ENCODE measurements at regions not wholly inside any gene's neighbourhood (a gene's known extent, or its start where the extent isn't known, plus 50 kb on each side); places are given as distances from the start of the nearest gene placed in this dataset.
A peak's percentile ranks its signal among the peaks of the same experiment; 100 is the strongest.

- no peak for DNase-seq
Measured at GRCh38 chr20:47971058-47971791, 185.9 kb upstream of the SULF2 start.

- DNase-seq: no peak
Measured at GRCh38 chr20:47970282-47970903, 185.1 kb upstream of the SULF2 start.

GRCh38 chr20:47969426-47969825, 184.1 kb upstream of the SULF2 start:
- DNase-seq: no peak

GRCh38 chr20:47968541-47969310, 183.4 kb upstream of the SULF2 start:
- DNase-seq: no peak

- no peak for DNase-seq
Measured at GRCh38 chr20:47964149-47964548, 178.9 kb upstream of the SULF2 start.

GRCh38 chr20:47963022-47963421, 177.7 kb upstream of the SULF2 start:
- no peak for DNase-seq

- DNase-seq: no peak
Measured at GRCh38 chr20:47962286-47962963, 177.1 kb upstream of the SULF2 start.

GRCh38 chr20:47960769-47961541, 175.7 kb upstream of the SULF2 start:
- no peak for DNase-seq

- DNase-seq: no peak
Measured at GRCh38 chr20:47960277-47960676, 175.0 kb upstream of the SULF2 start.

GRCh38 chr20:47957989-47958801, 172.9 kb upstream of the SULF2 start:
- DNase-seq: peak; percentile 83

- DNase-seq: no peak
Measured at GRCh38 chr20:47957135-47957534, 171.9 kb upstream of the SULF2 start.

- DNase-seq: no peak
Measured at GRCh38 chr20:47956268-47956995, 171.2 kb upstream of the SULF2 start.

- DNase-seq: no peak
Measured at GRCh38 chr20:47953471-47953870, 168.2 kb upstream of the SULF2 start.

GRCh38 chr20:47952023-47952564, 166.8 kb upstream of the SULF2 start:
- DNase-seq: no peak

- DNase-seq: no peak
Measured at GRCh38 chr20:47951521-47951971, 166.3 kb upstream of the SULF2 start.

GRCh38 chr20:47950913-47951283, 165.6 kb upstream of the SULF2 start:
- DNase-seq: no peak

- peak; percentile 68 for DNase-seq
Measured at GRCh38 chr20:47950124-47950912, 165.0 kb upstream of the SULF2 start.

- peak; percentile 31 for DNase-seq
Measured at GRCh38 chr20:47949230-47949629, 163.9 kb upstream of the SULF2 start.

- no peak for DNase-seq
Measured at GRCh38 chr20:47944682-47945081, 159.4 kb upstream of the SULF2 start.

GRCh38 chr20:47941869-47942268, 156.6 kb upstream of the SULF2 start:
- no peak for DNase-seq
